ENCODE measurements at regions not wholly inside any gene's neighbourhood (a gene's known extent, or its start where the extent isn't known, plus 50 kb on each side); places are given as distances from the start of the nearest gene placed in this dataset.

DNA sequence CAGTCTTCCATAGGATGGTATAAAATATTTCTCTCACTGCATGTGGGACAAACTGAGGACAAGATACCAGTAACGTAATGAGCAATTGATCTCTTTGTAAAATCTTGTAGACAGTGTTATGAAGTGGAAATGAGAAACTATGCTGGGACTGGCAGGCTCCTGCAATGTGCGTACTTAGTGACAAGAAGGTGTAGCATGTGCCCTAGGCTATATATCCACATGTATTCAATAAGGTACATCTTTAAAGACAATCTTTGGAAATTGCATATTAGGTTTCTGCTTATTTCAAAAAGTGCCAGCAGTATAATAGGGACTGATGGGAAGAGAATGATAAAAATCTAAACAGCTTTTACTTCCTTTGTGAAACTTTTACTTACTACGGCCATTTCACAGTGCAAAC, 81.9 kb upstream of the GREM2 start:
- POLR2A ChIA-PET: no interaction called here
- Mint-ChIP-seq H3K36me3 (no peaks in the 10 kb centered on the region), H3K9me3 (no peaks in the 10 kb centered on the region), H3K27me3 (ENCODE audit: low read depth) (no peaks in the 10 kb centered on the region), H3K4me1 (peaks cover 11% of the 10 kb centered on the region), H3K4me3 (no peak overlapping the region), H3K27ac (no peak overlapping the region)
- CTCF ChIA-PET: no interaction called here
- TF ChIP-seq FOXP4 (CRISPR knock-in tag; IDR thresholded peaks at IDR 0.05) (no peak), EMX1 (CRISPR knock-in tag; IDR thresholded peaks at IDR 0.05) (no peak), TP53 (CRISPR knock-in tag; IDR thresholded peaks at IDR 0.05) (no peak), TEAD4 (CRISPR knock-in tag; IDR thresholded peaks at IDR 0.05) (no peak), AR (CRISPR knock-in tag; IDR thresholded peaks at IDR 0.05) (no peak), ARID4B (CRISPR knock-in tag; IDR thresholded peaks at IDR 0.05; ENCODE audit: borderline replicate concordance) (no peak), MXD4 (CRISPR knock-in tag; IDR thresholded peaks at IDR 0.05; ENCODE audit: borderline replicate concordance) (no peak), MYBL2 (CRISPR knock-in tag; IDR thresholded peaks at IDR 0.05) (no peak), SP1 (CRISPR knock-in tag; conservative IDR thresholded peaks at IDR 0.05) (no peak), PRDM15 (CRISPR knock-in tag; IDR thresholded peaks at IDR 0.05) (no peak)
- DNase-seq (ENCODE audit: low spot score) (no peak), ATAC-seq (no peak)

GRCh38 chr1:240693036-240693435, 81.1 kb upstream of the GREM2 start:
- DNase-seq (ENCODE audit: low spot score) (no peak), ATAC-seq (no peak)
- Mint-ChIP-seq H3K9me3 (no peaks in the 10 kb centered on the region), H3K27ac (no peak overlapping the region), H3K36me3 (no peaks in the 10 kb centered on the region), H3K4me1 (peaks cover 17% of the 10 kb centered on the region), H3K27me3 (ENCODE audit: low read depth) (no peaks in the 10 kb centered on the region), H3K4me3 (no peak overlapping the region)
- ChIA-PET POLR2A (interaction anchor here (0.7 kb wide), 1 partner anchor 679 kb away, joined by 5 read pairs; no protein-coding TSS in a partner anchor), CTCF (interaction anchor here (1.4 kb wide), 1 partner anchor 238 kb away, joined by 10 read pairs; no protein-coding TSS in a partner anchor)
- no peak for TF ChIP-seq GTF2I (CRISPR knock-in tag; conservative IDR thresholded peaks at IDR 0.05)
- TF ChIP-seq HMGA2 (CRISPR knock-in tag; IDR thresholded peaks at IDR 0.05): no peak
- TF ChIP-seq ZNF232 (CRISPR knock-in tag; IDR thresholded peaks at IDR 0.05): no peak
- TF ChIP-seq FOXP4 (CRISPR knock-in tag; IDR thresholded peaks at IDR 0.05): no peak
- TF ChIP-seq ETV6 (CRISPR knock-in tag; IDR thresholded peaks at IDR 0.05): no peak
- TF ChIP-seq GRHL2 (CRISPR knock-in tag; IDR thresholded peaks at IDR 0.05; ENCODE audit: insufficient replicate concordance, severe bottlenecking): no peak
- no peak for TF ChIP-seq IRF2 (CRISPR knock-in tag; IDR thresholded peaks at IDR 0.05; ENCODE audit: borderline replicate concordance, low read depth)
- no peak for TF ChIP-seq ZNF416 (CRISPR knock-in tag; IDR thresholded peaks at IDR 0.05)
- TF ChIP-seq JUN (CRISPR knock-in tag; IDR thresholded peaks at IDR 0.05): no peak

Measured in WTC11 (cell line).